NCI-H2107 (cell line): ENCODE measurements at regions not wholly inside any gene's neighbourhood (a gene's known extent, or its start where the extent isn't known, plus 50 kb on each side); places are given as distances from the start of the nearest gene placed in this dataset.
"Not testable (repeated sequence)": the region's sequence is repeated elsewhere in the genome, so short reads cannot be mapped to it uniquely, and the experiment has no call there.

ENCODE experiments used
- DNase-seq: peaks from one replicate; lab custom pipeline; 2025; lab: John Stamatoyannopoulos, UW

- DNase-seq, result no peak
Observed at GRCh38 chr13:34698945-34699344, 243.1 kb upstream of the NBEA start.

GRCh38 chr13:34700155-34700554, 241.9 kb upstream of the NBEA start:
- no peak for DNase-seq

- DNase-seq, result no peak
Observed at GRCh38 chr13:34701919-34702318, 240.2 kb upstream of the NBEA start.

GRCh38 chr13:34708566-34709313, 233.3 kb upstream of the NBEA start:
- DNase-seq, result no peak

- DNase-seq, result no peak
Observed at GRCh38 chr13:34719060-34719875, 222.8 kb upstream of the NBEA start.

GRCh38 chr13:34720618-34721017, 221.5 kb upstream of the NBEA start:
- DNase-seq, result no peak

GRCh38 chr13:34721631-34722595, 220.2 kb upstream of the NBEA start:
- no peak for DNase-seq

GRCh38 chr13:34722922-34723321, 219.1 kb upstream of the NBEA start:
- no peak for DNase-seq

GRCh38 chr13:34730961-34731360, 211.1 kb upstream of the NBEA start:
- no peak for DNase-seq

GRCh38 chr13:34731486-34731885, 210.6 kb upstream of the NBEA start:
- DNase-seq, result no peak

GRCh38 chr13:34733721-34734120, 208.3 kb upstream of the NBEA start:
- DNase-seq, result no peak

- DNase-seq, result no peak
Observed at GRCh38 chr13:34734932-34735331, 207.1 kb upstream of the NBEA start.

GRCh38 chr13:34738254-34738992, 203.6 kb upstream of the NBEA start:
- no peak for DNase-seq

GRCh38 chr13:34747056-34747455, 195.0 kb upstream of the NBEA start:
- not testable (repeated sequence) for DNase-seq

- DNase-seq, result no peak
Observed at GRCh38 chr13:34747507-34747906, 194.6 kb upstream of the NBEA start.

- peak; percentile 7 for DNase-seq
Observed at GRCh38 chr13:34748073-34748472, 194.0 kb upstream of the NBEA start.

- no peak for DNase-seq
Observed at GRCh38 chr13:34748596-34748995, 193.5 kb upstream of the NBEA start.

- no peak for DNase-seq
Observed at GRCh38 chr13:34749046-34749445, 193.0 kb upstream of the NBEA start.

GRCh38 chr13:34750078-34750931, 191.8 kb upstream of the NBEA start:
- DNase-seq, result peak; percentile 9

- DNase-seq, result no peak
Observed at GRCh38 chr13:34751044-34751443, 191.0 kb upstream of the NBEA start.

GRCh38 chr13:34751492-34751891, 190.6 kb upstream of the NBEA start:
- no peak for DNase-seq
